Stimulated activated CD8-positive, alpha-beta memory T cell treated with anti-CD3 and anti-CD28 coated beads, Interleukin-2, amount 100 ng/mL, for 1 hour (primary cell): ENCODE measurements at regions not wholly inside any gene's neighbourhood (a gene's known extent, or its start where the extent isn't known, plus 50 kb on each side); places are given as distances from the start of the nearest gene placed in this dataset.

Source experiments
- DNase-seq, 2 donors: peaks; one replicate each; pipeline ENCODE4 v3.0.0-alpha.2; 2020; ENCODE audit warnings: low read depth in 2 of 2

DNA sequence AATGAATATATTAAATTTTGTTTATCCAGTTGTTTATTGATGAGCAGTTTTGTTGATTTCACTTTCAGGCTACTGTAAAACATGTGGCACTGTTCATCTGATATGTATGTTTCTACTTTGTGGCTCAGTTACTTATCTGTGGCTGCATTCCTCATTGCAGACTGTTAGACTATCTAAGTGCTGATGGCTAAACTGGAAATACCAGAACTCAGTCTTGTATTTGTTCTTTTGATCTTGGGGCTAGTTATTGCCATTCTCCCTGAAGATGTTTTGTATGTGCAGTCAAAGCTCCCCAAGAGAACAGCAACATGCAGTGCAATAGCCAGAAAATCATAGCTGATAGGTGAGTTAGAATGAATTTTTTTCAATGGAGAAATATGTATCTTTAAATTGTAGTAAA lies 162.2 kb downstream of the GADD45G start:
- no peak for DNase-seq

DNA sequence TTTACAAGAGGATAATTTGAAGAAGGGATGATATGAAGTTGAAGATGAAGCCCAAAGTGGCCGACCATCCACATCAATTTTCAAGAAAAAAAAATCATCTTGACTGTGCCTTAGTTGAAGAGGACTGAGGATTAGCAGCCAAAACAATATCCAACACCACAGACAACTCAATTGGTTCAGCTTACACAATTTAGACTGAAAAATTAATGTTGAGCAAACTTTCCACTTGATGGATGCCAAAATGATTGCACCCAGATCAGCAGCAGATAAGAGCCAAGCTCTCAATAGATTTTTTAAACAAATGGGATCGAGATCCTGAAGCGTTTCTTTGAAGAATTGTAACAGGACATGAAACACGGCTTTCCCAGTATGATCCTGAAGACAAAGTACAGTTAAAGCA lies 163.2 kb downstream of the GADD45G start:
- DNase-seq = no peak

DNA sequence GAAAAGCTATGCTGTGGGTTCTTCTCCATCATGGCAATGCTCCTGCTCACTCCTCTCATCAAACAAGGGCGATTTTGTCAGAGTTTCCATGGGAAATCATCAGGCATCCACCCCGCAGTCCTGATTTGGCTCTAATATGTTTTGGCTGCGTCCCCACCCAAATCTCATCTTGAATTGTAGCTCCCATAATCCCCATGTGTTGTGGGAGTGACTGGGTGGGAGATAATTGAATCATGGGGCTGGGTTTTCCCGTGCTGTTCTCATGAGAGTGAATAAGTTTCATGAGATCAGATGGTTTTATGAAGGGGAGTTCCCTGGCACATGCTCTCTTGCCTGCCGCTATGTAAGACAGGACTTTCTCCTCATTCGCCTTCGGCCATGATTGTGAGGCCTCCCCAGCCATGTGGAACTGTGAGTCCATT lies 163.8 kb downstream of the GADD45G start:
- DNase-seq = no peak

DNA sequence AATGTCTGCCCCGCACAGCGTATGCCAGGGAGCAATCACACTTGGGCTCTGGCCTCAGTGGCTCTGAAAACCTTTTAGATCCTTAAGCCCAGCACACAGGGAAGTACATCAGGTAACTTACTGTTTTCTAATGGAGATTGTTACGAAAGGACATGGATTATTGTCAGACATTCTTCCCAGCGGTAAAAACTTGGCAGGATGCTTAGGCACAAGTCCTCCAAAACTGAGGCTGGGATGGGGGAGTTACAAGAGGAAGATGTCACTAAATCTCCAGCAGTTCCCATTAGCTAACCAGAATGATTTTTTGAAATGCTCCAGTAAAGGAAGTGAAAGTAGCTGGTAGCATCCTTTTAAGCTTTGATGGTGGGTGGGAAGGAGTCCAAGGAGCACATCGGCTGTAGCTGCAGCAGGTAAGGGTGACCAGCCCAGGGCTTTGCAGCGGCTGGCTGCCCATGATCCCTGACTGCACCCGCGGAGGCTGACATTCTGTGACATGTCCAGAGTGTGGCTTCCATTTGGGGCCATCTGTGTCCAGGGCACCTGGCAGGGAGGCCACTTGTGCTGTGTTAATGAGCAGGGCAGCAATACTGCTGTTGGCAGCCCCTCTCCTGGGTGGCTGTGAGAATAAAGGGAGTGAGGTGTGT lies 165.8 kb downstream of the GADD45G start:
- DNase-seq = no peak

DNA sequence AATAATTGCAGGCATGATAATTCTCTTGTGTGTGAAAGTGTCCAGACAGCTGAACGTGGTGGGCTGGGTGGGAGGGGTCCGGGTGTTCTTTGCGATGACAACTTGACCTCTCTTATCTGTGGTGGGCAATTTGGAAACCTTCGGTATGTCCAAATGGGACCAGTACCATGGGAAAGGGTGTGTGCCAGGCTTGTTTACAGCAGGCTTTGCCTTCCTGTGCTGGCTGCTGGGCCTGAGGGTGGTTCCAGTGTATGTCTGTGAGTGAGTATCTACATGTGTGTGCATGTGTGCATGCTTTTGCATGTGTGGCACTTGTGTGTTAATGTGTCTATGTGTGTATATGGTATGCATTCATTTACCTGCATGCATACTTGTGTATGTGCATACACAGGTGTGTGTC lies 166.4 kb downstream of the GADD45G start:
- DNase-seq = no peak

DNA sequence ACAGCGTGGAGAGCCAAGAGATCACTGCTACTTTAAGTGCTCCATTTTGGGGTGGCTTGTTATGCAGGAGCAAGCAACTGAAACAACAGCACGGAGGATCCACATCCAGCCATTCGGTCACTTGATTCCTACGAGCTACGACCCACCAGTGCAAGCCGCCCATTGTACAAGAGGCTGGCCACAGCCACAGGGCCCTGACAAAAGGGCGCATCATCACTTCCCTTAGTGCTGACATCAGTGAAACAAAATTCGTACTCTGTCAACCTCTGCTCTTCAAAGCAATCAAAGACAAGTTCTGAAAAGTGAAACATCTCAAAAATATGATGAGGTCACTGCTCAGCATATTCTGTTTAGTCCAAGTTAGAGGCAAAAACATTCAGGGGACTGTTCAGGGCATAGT lies 168.4 kb downstream of the GADD45G start:
- no peak for DNase-seq

DNA sequence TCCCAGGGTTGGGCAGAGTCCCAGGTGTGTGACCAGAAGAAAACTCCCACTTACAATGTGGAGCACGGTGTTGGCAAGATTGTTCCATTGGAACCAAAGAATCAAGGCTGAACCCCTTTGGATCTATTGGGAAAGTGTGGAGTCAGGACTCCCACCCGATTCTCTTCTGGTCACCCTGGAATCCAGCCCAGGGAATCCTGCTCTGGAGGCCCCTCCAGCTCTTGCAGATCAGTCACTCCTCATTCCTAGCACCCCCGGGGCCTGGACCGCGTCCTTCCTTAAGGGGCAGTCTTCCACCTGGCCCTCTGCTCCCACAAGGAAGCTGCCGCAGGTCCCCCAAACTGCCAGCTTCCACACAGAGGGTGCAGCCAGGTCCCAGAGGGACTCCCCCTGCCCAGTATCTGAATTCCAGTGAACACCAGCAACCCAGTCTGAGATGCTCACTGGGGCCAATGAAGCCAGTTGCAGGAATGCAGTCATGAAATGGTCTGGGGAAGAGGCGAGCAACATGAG lies 170.1 kb downstream of the GADD45G start:
- DNase-seq = no peak

DNA sequence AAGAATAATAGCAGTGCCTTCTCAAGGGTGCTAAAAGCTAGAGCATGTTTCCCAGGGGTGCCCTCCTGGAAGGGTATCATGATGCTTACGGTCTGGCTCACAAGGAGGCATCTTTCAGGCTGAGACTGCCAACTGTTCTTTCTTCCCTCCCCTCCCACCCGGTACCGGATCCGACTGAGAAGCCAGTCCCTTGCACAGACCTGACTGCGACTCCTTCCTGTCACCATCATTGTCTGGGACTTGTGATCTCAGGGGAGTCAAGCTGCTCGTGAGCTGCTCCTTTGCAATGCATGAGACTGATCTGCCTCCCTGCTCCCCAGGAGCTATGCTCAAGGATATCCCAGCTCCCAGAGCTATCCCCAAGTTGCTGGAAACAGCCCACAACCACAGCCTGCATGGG lies 170.8 kb downstream of the GADD45G start:
- no peak for DNase-seq

DNA sequence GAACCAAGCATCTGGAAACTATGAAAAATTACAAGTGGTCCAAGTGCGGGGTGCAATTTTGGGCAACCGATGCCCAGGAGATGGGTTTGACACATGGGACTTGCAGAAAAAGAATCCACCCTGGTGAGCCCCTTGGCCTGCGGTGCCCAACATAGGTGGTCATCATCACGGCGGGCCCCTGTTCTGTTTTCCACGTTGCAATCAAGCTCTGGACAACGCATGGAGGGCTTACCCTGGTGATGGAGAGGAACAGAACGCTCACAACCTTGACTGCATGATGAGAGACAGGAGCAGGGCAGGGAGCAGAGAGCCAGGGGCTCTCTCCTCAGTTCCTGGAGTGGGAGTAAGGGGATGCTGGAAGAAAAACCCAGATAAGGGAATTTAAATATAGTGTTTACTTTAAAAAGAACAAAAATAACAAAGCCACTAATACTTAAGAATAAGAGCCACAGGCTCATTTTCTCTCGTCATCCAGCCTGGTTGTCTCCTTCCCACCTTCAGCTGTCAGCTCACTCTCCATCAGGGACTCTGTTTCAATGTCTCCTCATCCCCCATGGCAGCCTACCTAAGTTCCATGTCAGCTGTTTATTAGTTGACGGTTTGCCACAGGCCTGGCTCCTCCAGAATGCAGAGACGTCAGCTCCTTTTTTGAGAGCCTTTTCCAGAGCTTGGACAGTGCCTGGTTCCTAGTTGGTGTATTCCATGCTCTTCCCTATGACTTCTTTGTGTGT lies 172.1 kb downstream of the GADD45G start:
- no peak for DNase-seq

DNA sequence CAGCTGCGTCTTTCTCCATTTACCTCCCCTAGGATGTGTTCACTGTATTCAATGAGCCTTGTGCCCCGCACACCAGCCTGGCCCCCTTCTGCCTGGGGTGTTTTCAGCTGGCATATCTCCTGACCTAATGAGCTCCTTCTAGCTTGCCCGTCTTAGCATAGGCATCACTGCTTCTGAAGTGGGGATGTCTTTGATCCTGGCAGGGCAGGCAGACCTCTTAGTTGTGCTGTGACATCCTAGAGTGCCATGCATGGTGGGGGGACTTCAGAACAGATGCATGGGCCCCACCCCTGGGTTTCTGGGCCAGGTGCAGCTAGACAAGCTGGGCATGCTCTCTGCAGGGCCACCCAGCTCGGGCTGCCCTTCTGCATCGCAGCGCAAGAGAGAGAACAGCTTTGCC lies 172.7 kb downstream of the GADD45G start:
- no peak for DNase-seq

DNA sequence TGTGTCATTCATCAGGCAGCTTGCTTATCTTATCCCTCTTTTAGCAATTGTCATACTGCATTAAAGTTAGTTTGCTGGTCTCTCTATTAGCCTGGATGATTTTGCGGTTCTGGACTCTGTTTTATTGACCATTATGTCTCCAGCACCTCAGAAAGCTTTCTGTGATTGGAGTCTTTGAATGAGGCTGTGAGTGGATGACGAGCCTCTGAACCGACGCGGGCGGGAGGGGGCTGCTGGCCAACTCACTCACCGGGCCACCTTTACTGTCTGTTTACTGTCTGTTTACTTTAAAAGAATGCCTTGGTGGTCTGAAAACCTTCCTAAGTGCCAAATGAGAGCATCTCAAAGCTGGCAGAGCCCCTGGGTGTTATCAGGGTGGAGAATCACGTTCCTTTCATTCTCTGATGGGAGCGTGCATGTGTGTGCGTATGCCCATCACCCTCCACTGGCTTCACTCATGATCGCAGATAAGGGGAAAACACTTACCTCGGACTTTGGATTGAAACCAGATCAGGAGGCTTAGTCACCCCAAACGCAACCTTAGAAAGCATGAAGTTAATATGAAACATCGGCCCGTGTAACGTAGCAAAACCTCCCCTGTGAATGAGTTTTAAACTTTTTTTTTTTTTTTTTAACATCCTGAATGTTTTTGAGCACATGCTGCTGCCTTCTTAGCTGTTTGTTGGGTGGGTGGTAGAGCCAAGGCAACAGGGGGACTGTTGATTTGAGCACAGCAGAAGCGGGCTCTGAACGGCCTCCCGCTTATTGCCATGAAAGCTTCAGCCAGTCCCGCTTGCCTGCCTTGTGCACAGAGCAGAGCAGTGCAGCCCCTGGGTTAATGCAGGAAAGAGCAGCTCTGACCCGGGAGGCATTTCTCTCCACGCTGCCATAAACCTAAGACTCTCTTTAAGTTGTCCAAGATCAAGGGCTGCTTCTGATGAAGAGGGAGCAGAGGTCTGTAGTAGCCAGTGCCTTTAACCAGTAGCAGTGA lies 173.6 kb downstream of the GADD45G start:
- no peak for DNase-seq

DNA sequence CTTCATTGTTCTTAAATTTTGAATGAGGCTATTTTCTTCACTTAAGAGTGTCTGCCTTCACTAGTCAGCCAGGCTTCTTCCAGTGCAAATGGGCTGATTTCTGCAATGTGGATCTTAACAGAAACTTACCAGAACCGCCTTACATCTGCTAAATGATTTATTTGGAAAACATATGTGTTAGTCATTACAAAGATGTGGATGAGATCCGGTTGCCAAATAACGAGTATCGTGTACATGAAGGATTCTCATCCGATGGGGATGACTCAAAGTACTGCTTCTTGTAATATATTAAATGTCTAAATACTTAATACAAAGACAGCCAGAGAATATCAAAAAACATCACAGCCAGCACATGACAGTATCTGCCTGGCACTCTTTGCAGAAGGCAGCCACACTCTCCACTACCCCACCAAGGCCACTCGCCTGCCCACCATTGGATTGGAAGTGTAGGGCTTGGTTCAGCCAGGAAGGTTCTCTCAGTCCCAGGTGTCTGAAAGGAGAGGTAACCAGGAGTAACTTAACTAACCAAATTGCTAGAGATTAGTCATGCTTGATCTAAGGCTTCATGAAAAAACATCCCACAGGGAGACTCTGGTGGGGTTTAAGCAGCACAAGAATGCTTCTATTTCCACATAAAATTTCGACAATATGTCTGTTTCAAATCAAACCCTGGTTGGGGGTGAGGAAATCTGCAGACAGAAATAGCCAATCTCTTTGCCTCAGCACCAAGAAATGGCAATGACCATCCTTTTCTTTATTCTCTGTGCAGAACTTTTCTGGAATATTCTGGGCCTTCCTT lies 174.8 kb downstream of the GADD45G start:
- no peak for DNase-seq

DNA sequence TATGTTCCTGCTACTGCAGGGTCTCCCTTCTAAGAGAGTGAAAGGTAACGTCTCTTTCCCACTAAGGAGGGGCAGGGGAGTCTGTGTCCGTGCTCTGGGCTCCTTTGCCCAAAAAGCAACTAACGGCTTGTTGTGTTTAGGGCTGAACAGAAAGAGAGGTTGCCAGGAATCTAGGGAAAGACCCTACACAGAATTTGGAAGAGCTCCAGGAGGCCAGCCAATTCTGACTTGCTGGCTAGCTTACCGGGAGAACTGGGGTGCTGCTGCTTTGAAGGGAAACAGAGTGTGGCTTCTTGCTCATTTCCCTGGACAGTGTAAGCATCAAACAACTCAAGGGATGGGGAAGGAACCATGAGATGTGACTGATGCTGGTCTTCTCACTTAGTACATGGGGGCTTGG lies 176.1 kb downstream of the GADD45G start:
- DNase-seq = no peak

DNA sequence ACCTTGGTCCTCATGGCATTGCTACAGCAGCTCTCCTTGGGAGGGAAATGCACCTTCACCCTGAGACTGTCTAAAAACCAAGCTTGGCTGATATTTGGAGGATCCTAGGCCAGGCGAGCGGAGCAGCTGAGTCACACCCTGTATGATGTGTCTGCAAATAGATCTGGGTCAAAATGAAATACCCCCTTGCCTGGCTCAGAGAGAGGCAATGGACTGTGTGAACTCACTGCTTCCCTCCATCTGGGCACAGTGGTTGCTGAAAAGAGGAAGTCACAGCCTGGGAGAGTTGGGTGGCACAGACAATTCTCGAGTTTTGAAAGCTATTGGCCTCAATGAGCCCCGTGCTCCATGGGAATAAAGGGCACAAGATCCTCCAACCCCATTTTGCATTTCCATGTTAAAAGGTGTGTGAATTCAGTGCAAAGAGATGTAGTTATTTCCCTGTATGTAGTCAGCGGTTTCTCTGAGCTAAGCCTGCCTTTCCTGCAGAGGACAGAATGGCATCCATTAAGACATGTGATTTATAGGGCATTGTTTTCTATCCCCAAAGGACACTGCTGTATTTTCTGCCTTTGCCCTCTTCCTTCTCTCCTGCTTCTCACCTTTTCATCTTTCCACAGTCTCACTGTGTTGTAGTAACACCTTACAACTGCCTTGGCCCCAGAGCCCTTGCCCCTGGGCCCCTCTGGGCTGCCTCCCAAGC lies 177.2 kb downstream of the GADD45G start:
- no peak for DNase-seq

DNA sequence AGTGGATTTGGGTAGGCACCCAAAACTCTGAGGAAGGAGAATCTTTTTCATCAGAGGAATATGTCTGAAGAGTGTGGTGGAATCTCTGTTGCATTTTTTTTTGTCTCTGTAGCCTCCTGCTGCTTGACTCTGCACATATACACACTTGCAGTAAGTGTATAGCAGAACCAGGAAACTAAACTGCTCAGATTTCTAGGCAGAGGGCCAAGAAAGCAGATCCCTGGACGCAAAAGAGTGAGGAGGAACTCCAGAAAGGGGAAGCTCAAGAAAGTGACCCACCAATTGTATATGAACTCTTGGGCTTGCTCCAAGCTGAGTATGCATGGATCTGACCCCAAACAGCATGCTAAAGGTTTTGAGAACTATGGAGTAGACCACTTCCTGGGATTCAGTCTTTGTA lies 181.8 kb downstream of the GADD45G start:
- DNase-seq = no peak

DNA sequence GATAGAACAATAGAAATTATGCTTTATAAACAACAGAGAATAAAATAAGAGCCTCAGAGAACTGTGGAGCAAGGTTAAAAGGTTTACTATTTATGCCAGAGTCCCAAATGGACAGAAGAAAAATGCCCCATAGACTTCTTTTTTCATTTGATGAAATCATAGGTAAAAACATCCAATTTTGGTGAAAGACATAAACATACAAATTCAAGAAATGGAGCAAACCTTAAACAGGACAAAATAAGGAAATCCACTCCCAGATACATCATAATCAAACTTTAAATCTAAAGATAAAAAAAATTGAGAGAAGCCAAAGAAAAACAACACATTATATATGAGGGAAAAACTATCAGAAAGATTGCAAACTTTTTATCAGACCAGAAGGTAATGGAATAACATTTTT lies 182.8 kb downstream of the GADD45G start:
- DNase-seq = no peak

DNA sequence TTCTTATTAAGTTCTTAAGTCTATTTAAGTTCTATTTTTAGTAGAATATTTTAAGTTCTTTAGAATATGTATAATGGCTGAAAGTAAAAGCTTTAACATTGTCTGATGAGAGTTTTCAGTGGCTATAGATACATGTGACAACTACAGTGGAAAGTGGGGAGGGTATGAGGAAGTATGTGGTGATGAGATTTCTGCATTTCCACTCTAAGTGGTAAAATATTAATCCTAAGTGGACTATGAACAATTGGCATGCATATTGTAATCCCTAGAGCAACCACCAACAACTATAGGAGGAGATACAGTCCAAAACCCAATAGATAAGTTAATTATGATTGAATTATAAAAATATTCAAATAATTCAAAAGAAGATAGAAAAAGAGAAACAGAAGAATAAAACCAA lies 183.6 kb downstream of the GADD45G start:
- DNase-seq = no peak

DNA sequence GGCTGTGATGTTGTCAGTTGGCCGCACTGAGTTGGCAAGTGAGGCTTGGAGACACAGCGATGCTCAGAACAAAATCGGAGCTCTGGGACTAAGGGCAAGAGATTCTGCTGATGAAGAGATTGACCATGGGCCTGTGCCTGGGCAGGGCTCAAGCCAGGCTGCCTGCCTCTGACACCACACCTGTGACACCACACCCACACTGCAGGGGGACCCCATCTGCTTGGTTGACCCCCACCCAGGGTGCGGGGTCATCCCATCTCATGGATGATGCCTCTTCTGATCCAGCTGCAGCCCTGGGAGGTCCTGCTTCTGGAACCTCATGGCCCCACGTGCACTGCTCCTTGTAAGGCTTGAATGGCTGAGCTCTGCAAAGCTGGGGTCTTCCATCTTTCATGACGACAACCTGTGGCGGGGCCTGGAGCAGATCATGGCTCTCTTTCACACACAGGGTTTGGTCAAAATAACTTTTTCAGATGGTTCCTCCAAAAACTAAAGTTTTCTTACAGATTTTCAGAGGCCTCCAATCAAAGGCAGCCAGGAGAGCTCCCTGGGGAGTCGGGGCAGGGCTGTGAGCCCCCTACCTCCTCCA lies 185.2 kb downstream of the GADD45G start:
- DNase-seq = no peak

DNA sequence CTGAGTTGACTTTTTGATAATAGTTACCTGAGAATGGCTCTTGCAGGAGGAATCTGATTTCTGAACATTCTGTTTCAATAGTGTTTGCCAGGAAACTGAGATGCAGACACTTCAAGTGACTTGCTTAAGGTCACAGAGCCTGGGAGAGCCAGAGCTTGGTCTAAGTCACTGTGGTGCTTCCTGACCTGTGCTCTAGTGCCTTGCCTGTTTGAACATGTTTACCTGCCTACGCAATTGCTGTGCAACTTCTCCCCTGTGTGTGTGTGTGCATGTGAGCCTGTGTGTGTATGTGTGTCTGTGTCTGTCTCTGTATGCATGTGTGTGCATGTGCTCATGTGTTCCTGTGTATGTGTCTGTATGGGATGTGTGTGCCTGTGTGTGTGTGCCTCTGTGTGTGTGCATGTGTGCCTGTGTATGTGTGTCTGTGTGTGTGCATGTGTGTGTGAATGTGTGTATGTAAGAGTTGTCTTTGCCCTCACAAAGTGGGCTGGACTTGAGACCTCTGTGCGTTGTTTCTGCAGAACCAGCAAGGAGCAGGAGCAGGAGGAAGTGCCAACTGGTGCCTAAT lies 185.8 kb downstream of the GADD45G start:
- DNase-seq = no peak

DNA sequence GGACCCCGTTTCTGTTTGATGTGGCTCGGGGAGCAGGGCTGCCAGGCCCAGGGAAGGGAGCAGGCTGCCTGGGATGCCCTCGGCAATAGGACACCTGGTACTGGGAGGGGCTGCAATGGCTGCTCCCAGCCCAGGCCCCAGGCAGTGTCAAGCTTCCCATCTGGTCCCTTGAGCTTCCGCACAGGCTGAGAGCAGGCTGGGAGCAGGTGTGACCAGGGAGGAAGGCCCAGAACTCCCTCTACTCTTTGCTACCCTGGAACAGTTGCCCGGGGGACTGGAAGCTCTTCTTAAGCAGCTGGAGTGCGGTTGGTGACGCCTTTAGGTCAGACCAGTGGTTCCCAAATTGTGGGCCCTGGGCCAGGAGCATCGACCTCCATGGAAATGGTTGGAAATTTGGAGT lies 186.9 kb downstream of the GADD45G start:
- DNase-seq = no peak
